H9 (cell line): ENCODE measurements at regions not wholly inside any gene's neighbourhood (a gene's known extent, or its start where the extent isn't known, plus 50 kb on each side); places are given as distances from the start of the nearest gene placed in this dataset.

Experiments
- DNase-seq: peaks from one replicate; pipeline ENCODE4 v3.0.0-alpha.2; 2017
- H2AFZ ChIP-seq: one replicate; pipeline ENCODE4 v1.6.1; 2013; ENCODE audit warnings: mild to moderate bottlenecking, low read length, control low read depth, moderate library complexity
- H2AK5ac ChIP-seq: 2 replicates; pipeline ENCODE4 v1.6.1; 2013; ENCODE audit warnings: low read length, control low read depth, mixed read lengths; ENCODE audit not compliant: insufficient read length
- H2BK120ac ChIP-seq: one replicate; pipeline ENCODE4 v1.6.1; 2013; ENCODE audit warnings: low read depth, mild to moderate bottlenecking, low read length, control low read depth, inconsistent platforms; ENCODE audit not compliant: poor library complexity, severe bottlenecking
- H2BK12ac ChIP-seq: 2 replicates; pipeline ENCODE4 v1.6.1; 2013; ENCODE audit warnings: low read length, control low read depth, mixed read lengths, low read depth; ENCODE audit not compliant: insufficient read length
- H2BK15ac ChIP-seq: 2 replicates; pipeline ENCODE4 v1.6.1; 2013; ENCODE audit warnings: low read depth, low read length, control low read depth
- H2BK20ac ChIP-seq: one replicate; pipeline ENCODE4 v1.6.1; 2013; ENCODE audit warnings: low read depth, mild to moderate bottlenecking, low read length, control low read depth, inconsistent platforms; ENCODE audit not compliant: poor library complexity, severe bottlenecking
- H2BK5ac ChIP-seq: 2 replicates; pipeline ENCODE4 v1.6.1; 2013; ENCODE audit warnings: low read length, control low read depth, mixed read lengths; ENCODE audit not compliant: insufficient read length
- H3K14ac ChIP-seq: 2 replicates; pipeline ENCODE4 v1.6.1; 2013; ENCODE audit warnings: low read length, control low read depth; ENCODE audit not compliant: insufficient read depth
- H3K18ac ChIP-seq: 2 replicates; pipeline ENCODE4 v1.6.1; 2013; ENCODE audit warnings: low read depth, mild to moderate bottlenecking, mixed read lengths, low read length, control low read depth; ENCODE audit not compliant: insufficient read length
- H3K23ac ChIP-seq: 2 replicates; pipeline ENCODE4 v1.6.1; 2013; ENCODE audit warnings: low read length, control low read depth, mixed read lengths, low read depth; ENCODE audit not compliant: insufficient read length
- H3K23me2 ChIP-seq: 2 replicates; pipeline ENCODE4 v1.6.1; 2013; ENCODE audit warnings: low read depth, mild to moderate bottlenecking, mixed read lengths, low read length, control low read depth; ENCODE audit not compliant: insufficient read length, poor library complexity, severe bottlenecking
- H3K27ac ChIP-seq: 2 replicates; pipeline ENCODE4 v1.5.1; 2013; ENCODE audit warnings: low read length, control low read depth, mixed read lengths, low read depth; ENCODE audit not compliant: insufficient read length
- H3K27me3 ChIP-seq: 2 replicates; pipeline ENCODE4 v1.6.1; 2013; ENCODE audit warnings: low read length, control low read depth, inconsistent platforms; ENCODE audit not compliant: insufficient read depth
- H3K4ac ChIP-seq: 2 replicates; pipeline ENCODE4 v1.6.1; 2013; ENCODE audit warnings: low read depth, mild to moderate bottlenecking, control low read depth, inconsistent platforms, low read length, moderate library complexity
- H3K4me1 ChIP-seq: 2 replicates; pipeline ENCODE4 v1.6.1; 2013; ENCODE audit warnings: low read length, control low read depth, inconsistent platforms; ENCODE audit not compliant: insufficient read depth
- H3K4me2 ChIP-seq: 2 replicates; pipeline ENCODE4 v1.6.1; 2013; ENCODE audit warnings: low read length, control low read depth, mixed read lengths; ENCODE audit not compliant: insufficient read length, insufficient read depth
- H3K56ac ChIP-seq: 2 replicates; pipeline ENCODE4 v1.6.1; 2013; ENCODE audit warnings: low read depth, mild to moderate bottlenecking, mixed read lengths, low read length, control low read depth; ENCODE audit not compliant: insufficient read length
- H3K79me1 ChIP-seq: 2 replicates; pipeline ENCODE4 v1.6.1; 2013; ENCODE audit warnings: low read depth, mild to moderate bottlenecking, moderate library complexity, low read length, control low read depth, inconsistent platforms; ENCODE audit not compliant: insufficient read depth, poor library complexity, severe bottlenecking
- H3K79me2 ChIP-seq: 2 replicates; pipeline ENCODE4 v1.6.1; 2013; ENCODE audit warnings: low read length, control low read depth, inconsistent platforms; ENCODE audit not compliant: insufficient read depth
- H3K9ac ChIP-seq: 2 replicates; pipeline ENCODE4 v1.6.1; 2013; ENCODE audit warnings: low read length, control low read depth, mixed read lengths; ENCODE audit not compliant: insufficient read length; ENCODE audit errors: extremely low read depth
- H3K9me3 ChIP-seq: one replicate; pipeline ENCODE4 v1.6.1; 2013; ENCODE audit warnings: low read depth, low read length, inconsistent platforms; ENCODE audit not compliant: control insufficient read depth
- H3T11ph ChIP-seq: one replicate; pipeline ENCODE4 v1.6.1; 2013; ENCODE audit warnings: mild to moderate bottlenecking, low read length, control low read depth, inconsistent platforms
- H4K20me1 ChIP-seq: one replicate; pipeline ENCODE4 v1.6.1; 2013; ENCODE audit not compliant: control insufficient read depth, insufficient read length, insufficient read depth
- H4K5ac ChIP-seq: 2 replicates; pipeline ENCODE4 v1.6.1; 2013; ENCODE audit warnings: low read depth, mild to moderate bottlenecking, mixed read lengths, low read length, control low read depth; ENCODE audit not compliant: insufficient read length
- H4K8ac ChIP-seq: replicated peaks from 2 replicates; pipeline ENCODE4 v1.6.1; 2013; ENCODE audit warnings: low read length, control low read depth, mixed read lengths, low read depth; ENCODE audit not compliant: insufficient read length
- H4K91ac ChIP-seq: 2 replicates; pipeline ENCODE4 v1.6.1; 2013; ENCODE audit warnings: low read depth, mild to moderate bottlenecking, moderate library complexity, mixed read lengths, low read length, control low read depth; ENCODE audit not compliant: insufficient read length
- H3K27ac Mint-ChIP-seq, 3 experiments: 2 replicates in 2 of 3; 3 replicates in 1 of 3; pipeline ENCODE4 v1.8.0; 2020 to 2021; ENCODE audit warnings: mixed read lengths in 3 of 3, mild to moderate bottlenecking in 1 of 3, moderate library complexity in 1 of 3
- H3K27me3 Mint-ChIP-seq: 2 replicates; pipeline ENCODE4 v1.8.0; 2021; ENCODE audit warnings: low read depth, mild to moderate bottlenecking, moderate library complexity, mixed read lengths
- H3K36me3 Mint-ChIP-seq, 3 experiments: 2 replicates in 2 of 3; 3 replicates in 1 of 3; pipeline ENCODE4 v1.8.0; 2020 to 2021; ENCODE audit warnings: low read depth in 3 of 3, mixed read lengths in 3 of 3; ENCODE audit not compliant: insufficient read depth in 1 of 3
- H3K4me1 Mint-ChIP-seq, 2 experiments: 2 replicates each; pipeline ENCODE4 v1.8.0; 2020; ENCODE audit warnings: mixed read lengths in 2 of 2
- H3K4me3 Mint-ChIP-seq, 2 experiments: 2 replicates in 1 of 2; 3 replicates in 1 of 2; pipeline ENCODE4 v1.8.0; 2020 to 2021; ENCODE audit warnings: mild to moderate bottlenecking in 2 of 2, mixed read lengths in 2 of 2, moderate library complexity in 1 of 2
- H3K9me3 Mint-ChIP-seq, 2 experiments: 2 replicates in 1 of 2; 3 replicates in 1 of 2; pipeline ENCODE4 v1.8.0; 2020; ENCODE audit warnings: mild to moderate bottlenecking in 2 of 2, mixed read lengths in 2 of 2, moderate library complexity in 1 of 2
- CTCF ChIP-seq: fragments of 200-600 bp; sonication (generic); conservative IDR thresholded peaks from 3 replicates; pipeline ENCODE4 v1.8.0; 2021; ENCODE audit warnings: antibody characterized with exemption, mild to moderate bottlenecking
- WGBS: extraction: QIAGEN DNeasy Blood & Tissue Kit; methylation state at CpG from one replicate; pipeline ENCODE4 v1.1.7; 2013; ENCODE audit warnings: missing lambda C conversion rate, low lambda C conversion rate, mixed read lengths; ENCODE audit not compliant: insufficient read length; ENCODE audit errors: extremely low coverage; 5-methylcytosine and 5-hydroxymethylcytosine counted together

- no peak overlapping the region for H3K14ac ChIP-seq
- no peak overlapping the region for H4K91ac ChIP-seq
- no peaks in the 10 kb centered on the region for H3K27me3 ChIP-seq
- H3K36me3 Mint-ChIP-seq = peaks cover 0 to 4% (median 0%) of the 10 kb centered on the region in 3 experiments; a peak in 2 of 7 replicates
- H3K4me3 Mint-ChIP-seq = no peak overlapping the region
- H2BK12ac ChIP-seq = no peak overlapping the region
- H3K79me1 ChIP-seq = no peaks in the 10 kb centered on the region
- H3T11ph ChIP-seq = no peak overlapping the region
- no peak overlapping the region for H4K8ac ChIP-seq
- H4K20me1 ChIP-seq = no peaks in the 10 kb centered on the region
- DNase-seq = peak; percentile 65
- peaks cover 9% of the 10 kb centered on the region; the same call in 1 of the 2 replicates for H3K4me1 ChIP-seq
- TF ChIP-seq CTCF = no peak
- no peak overlapping the region for H2BK5ac ChIP-seq
- no peaks in the 10 kb centered on the region for H3K79me2 ChIP-seq
- no peak overlapping the region for H3K4ac ChIP-seq
- H3K27me3 Mint-ChIP-seq = 0 out of 2 replicates have a peak, but pooled peaks cover 1% of the 10 kb centered on the region
- no peaks in the 10 kb centered on the region for H3K9me3 ChIP-seq
- H2BK15ac ChIP-seq = no peak overlapping the region
- H3K23ac ChIP-seq = no peak overlapping the region
- H3K18ac ChIP-seq = no peak overlapping the region
- no peaks in the 10 kb centered on the region for H3K9me3 Mint-ChIP-seq
- H3K27ac Mint-ChIP-seq = peak overlapping the region in 2 of 3 experiments; percentile 3 to 74; a peak in 4 of 7 replicates
- H4K5ac ChIP-seq = no peak overlapping the region
- no peaks in the 10 kb centered on the region for H3K23me2 ChIP-seq
- no peak overlapping the region for H3K27ac ChIP-seq
- H3K56ac ChIP-seq = no peak overlapping the region
- H2AFZ ChIP-seq = no peak overlapping the region
- no peak overlapping the region for H3K9ac ChIP-seq
- WGBS = no CpG with 5 or more reads among the region's 1 CpG
- H2BK20ac ChIP-seq = no peak overlapping the region
- no peak overlapping the region for H2AK5ac ChIP-seq
- no peak overlapping the region for H3K4me2 ChIP-seq
- peaks cover 36 to 52% of the 10 kb centered on the region in 2 experiments for H3K4me1 Mint-ChIP-seq
- no peak overlapping the region for H2BK120ac ChIP-seq
These were observed 342.4 kb downstream of the AKAIN1 start for GRCh38 chr18:4854671-4855070.
